ENCODE measurements at regions not wholly inside any gene's neighbourhood (a gene's known extent, or its start where the extent isn't known, plus 50 kb on each side); places are given as distances from the start of the nearest gene placed in this dataset.

DNA sequence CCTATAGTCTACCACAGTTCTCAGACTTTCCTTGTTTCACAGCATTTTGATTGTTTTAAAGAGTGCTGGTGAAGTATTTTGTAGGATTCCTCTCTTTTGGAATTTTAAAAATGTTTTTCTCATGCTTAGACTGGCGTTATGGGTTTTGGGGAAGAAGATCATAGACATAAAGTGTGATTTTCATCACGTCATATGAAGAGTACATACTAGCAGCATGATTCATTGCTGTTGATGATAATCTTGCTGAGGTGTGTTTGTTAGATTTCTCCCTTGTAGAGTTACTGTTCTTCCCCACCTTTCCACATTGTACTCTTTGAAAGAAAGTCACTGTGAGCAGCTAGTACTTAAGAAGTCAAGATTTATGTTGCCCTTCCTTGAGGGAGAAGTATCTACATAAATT, 396.1 kb upstream of the GNPDA2 start:
- Histone ChIP-seq H2BK15ac (replicated peaks; ENCODE audit: low read depth) (no peak overlapping the region), H3K23ac (ENCODE audit: low read length) (no peak overlapping the region), H3K36me3 (ENCODE audit: control insufficient read depth, insufficient read depth, low read length) (no peaks in the 10 kb centered on the region), H3K9ac (ENCODE audit: low read length) (no peak overlapping the region), H2AK5ac (ENCODE audit: low read length) (no peak overlapping the region), H3K4ac (ENCODE audit: low read depth, low read length) (no peak overlapping the region), H3K79me1 (ENCODE audit: low read length) (no peaks in the 10 kb centered on the region), H4K5ac (ENCODE audit: low read length) (no peak overlapping the region), H3K4me1 (ENCODE audit: control insufficient read depth, low read depth, low read length) (no peaks in the 10 kb centered on the region), H3K56ac (ENCODE audit: low read length) (no peak overlapping the region), H3K4me2 (ENCODE audit: low read length) (no peak overlapping the region), H4K8ac (ENCODE audit: low read depth, low read length) (no peak overlapping the region), H3K27me3 (ENCODE audit: insufficient read depth, low read length, poor library complexity) (no peaks in the 10 kb centered on the region), H3K4me3 (ENCODE audit: low read length) (no peak overlapping the region), H2BK5ac (ENCODE audit: low read length) (no peak overlapping the region), H3K79me2 (ENCODE audit: control insufficient read depth, insufficient read depth, low read length) (no peaks in the 10 kb centered on the region), H3K18ac (ENCODE audit: low read length) (no peak overlapping the region), H2BK120ac (ENCODE audit: low read depth, low read length) (no peak overlapping the region), H3K27ac (ENCODE audit: low read depth, low read length) (no peak overlapping the region)
- WGBS (ENCODE audit: extremely low coverage, insufficient coverage, low lambda C conversion rate): no CpG with 5 or more reads among the region's 2 CpGs
- no peak for DNase-seq

DNA sequence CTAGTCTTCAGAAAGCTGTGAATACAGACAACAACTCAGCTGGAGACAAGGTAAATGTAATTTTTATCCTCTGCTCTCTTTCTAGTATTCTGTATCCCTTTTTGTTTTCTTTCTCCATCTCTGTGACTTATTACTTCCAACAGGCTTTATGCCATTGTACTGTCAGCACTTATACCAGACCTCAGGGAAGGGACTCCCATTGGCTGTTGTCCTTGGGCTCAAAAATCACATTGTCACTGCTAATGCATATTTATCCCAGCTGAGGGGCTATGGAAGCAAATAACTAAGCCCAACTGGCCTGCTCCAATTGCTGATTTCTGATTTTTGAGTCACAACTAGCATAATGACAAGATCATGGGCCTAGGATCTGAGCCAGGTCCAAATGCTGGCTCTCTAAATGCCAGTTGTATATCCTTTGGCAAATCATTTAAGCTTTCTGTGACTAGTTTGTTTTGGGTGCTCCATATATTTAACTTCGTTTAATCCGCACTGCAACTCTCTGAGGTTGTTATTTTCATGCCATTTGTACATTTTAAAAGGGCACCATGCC, 395.1 kb upstream of the GNPDA2 start:
- no peaks in the 10 kb centered on the region for H3K27me3 ChIP-seq (ENCODE audit: insufficient read depth, low read length, poor library complexity)
- no peaks in the 10 kb centered on the region for H3K79me2 ChIP-seq (ENCODE audit: control insufficient read depth, insufficient read depth, low read length)
- no peak overlapping the region for H3K4me2 ChIP-seq (ENCODE audit: low read length)
- no peak overlapping the region for H2BK15ac ChIP-seq (replicated peaks; ENCODE audit: low read depth)
- no peaks in the 10 kb centered on the region for H3K79me1 ChIP-seq (ENCODE audit: low read length)
- no peak overlapping the region for H3K9ac ChIP-seq (ENCODE audit: low read length)
- no peak overlapping the region for H4K5ac ChIP-seq (ENCODE audit: low read length)
- DNase-seq: no peak
- H3K23ac ChIP-seq (ENCODE audit: low read length): no peak overlapping the region
- no peak overlapping the region for H2AK5ac ChIP-seq (ENCODE audit: low read length)
- no peaks in the 10 kb centered on the region for H3K4me1 ChIP-seq (ENCODE audit: control insufficient read depth, low read depth, low read length)
- WGBS (ENCODE audit: extremely low coverage, insufficient coverage, low lambda C conversion rate): no CpG with 5 or more reads among the region's 2 CpGs
- H3K27ac ChIP-seq (ENCODE audit: low read depth, low read length): no peak overlapping the region
- no peak overlapping the region for H3K4me3 ChIP-seq (ENCODE audit: low read length)
- H3K4ac ChIP-seq (ENCODE audit: low read depth, low read length): no peak overlapping the region
- H3K18ac ChIP-seq (ENCODE audit: low read length): no peak overlapping the region
- H3K56ac ChIP-seq (ENCODE audit: low read length): no peak overlapping the region
- H4K8ac ChIP-seq (ENCODE audit: low read depth, low read length): no peak overlapping the region
- no peak overlapping the region for H2BK120ac ChIP-seq (ENCODE audit: low read depth, low read length)
- no peaks in the 10 kb centered on the region for H3K36me3 ChIP-seq (ENCODE audit: control insufficient read depth, insufficient read depth, low read length)
- no peak overlapping the region for H2BK5ac ChIP-seq (ENCODE audit: low read length)

DNA sequence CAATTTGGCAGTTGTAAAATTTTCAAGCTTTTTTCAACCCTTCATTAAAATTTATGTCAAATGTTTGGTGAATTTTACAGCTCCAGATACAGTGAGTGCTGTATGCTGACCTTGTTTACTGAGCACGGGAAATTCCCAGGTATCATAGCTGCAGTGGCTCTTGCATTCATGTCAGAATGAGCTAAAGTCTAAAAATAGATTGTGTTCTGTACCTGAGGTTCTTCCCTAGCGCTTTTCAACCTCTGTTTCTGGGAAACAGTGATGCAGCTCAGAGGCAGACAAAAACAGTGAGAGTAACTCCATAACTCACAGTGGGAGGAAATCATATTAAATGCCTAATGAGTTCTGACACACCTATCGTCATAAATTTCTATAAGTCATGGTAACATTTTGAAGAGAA, 393.8 kb upstream of the GNPDA2 start:
- no peak overlapping the region for H4K8ac ChIP-seq (ENCODE audit: low read depth, low read length)
- H3K4me2 ChIP-seq (ENCODE audit: low read length): no peak overlapping the region
- no peak overlapping the region for H4K5ac ChIP-seq (ENCODE audit: low read length)
- no peak overlapping the region for H3K56ac ChIP-seq (ENCODE audit: low read length)
- no peak overlapping the region for H3K9ac ChIP-seq (ENCODE audit: low read length)
- no peak overlapping the region for H2BK120ac ChIP-seq (ENCODE audit: low read depth, low read length)
- H3K23ac ChIP-seq (ENCODE audit: low read length): no peak overlapping the region
- no peaks in the 10 kb centered on the region for H3K79me1 ChIP-seq (ENCODE audit: low read length)
- H3K4me1 ChIP-seq (ENCODE audit: control insufficient read depth, low read depth, low read length): no peaks in the 10 kb centered on the region
- no peak overlapping the region for H2BK5ac ChIP-seq (ENCODE audit: low read length)
- no peaks in the 10 kb centered on the region for H3K36me3 ChIP-seq (ENCODE audit: control insufficient read depth, insufficient read depth, low read length)
- no peak for DNase-seq
- H3K79me2 ChIP-seq (ENCODE audit: control insufficient read depth, insufficient read depth, low read length): no peaks in the 10 kb centered on the region
- no peaks in the 10 kb centered on the region for H3K27me3 ChIP-seq (ENCODE audit: insufficient read depth, low read length, poor library complexity)
- H3K4ac ChIP-seq (ENCODE audit: low read depth, low read length): no peak overlapping the region
- no peak overlapping the region for H2AK5ac ChIP-seq (ENCODE audit: low read length)
- H3K4me3 ChIP-seq (ENCODE audit: low read length): no peak overlapping the region
- H3K18ac ChIP-seq (ENCODE audit: low read length): no peak overlapping the region
- H3K27ac ChIP-seq (ENCODE audit: low read depth, low read length): no peak overlapping the region
- no CpG with 5 or more reads among the region's 3 CpGs for WGBS (ENCODE audit: extremely low coverage, insufficient coverage, low lambda C conversion rate)
- H2BK15ac ChIP-seq (replicated peaks; ENCODE audit: low read depth): no peak overlapping the region

DNA sequence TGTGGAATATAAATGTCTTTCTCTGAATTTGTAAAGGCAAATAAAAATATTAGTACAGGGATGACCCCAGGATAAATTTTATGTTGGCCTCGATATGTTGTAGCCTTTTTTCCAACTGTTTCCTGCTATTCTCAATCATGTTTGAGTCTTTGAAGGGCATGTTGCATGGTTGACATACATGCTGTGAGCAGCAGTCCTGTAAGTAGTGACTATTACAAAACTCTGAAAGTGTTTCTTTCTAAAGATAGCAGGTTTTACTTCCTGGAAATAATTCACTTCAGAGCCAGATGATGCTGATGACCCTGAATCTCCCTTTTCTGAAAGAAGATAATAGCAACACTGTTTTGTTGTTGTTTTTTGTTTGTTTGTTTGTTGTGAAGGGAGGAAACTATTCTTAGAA, 393.0 kb upstream of the GNPDA2 start:
- H3K79me2 ChIP-seq (ENCODE audit: control insufficient read depth, insufficient read depth, low read length): no peaks in the 10 kb centered on the region
- H2BK120ac ChIP-seq (ENCODE audit: low read depth, low read length): no peak overlapping the region
- no peaks in the 10 kb centered on the region for H3K27me3 ChIP-seq (ENCODE audit: insufficient read depth, low read length, poor library complexity)
- H3K4me1 ChIP-seq (ENCODE audit: control insufficient read depth, low read depth, low read length): no peaks in the 10 kb centered on the region
- no peak overlapping the region for H2AK5ac ChIP-seq (ENCODE audit: low read length)
- no peak overlapping the region for H2BK5ac ChIP-seq (ENCODE audit: low read length)
- H2BK15ac ChIP-seq (replicated peaks; ENCODE audit: low read depth): no peak overlapping the region
- no peaks in the 10 kb centered on the region for H3K36me3 ChIP-seq (ENCODE audit: control insufficient read depth, insufficient read depth, low read length)
- H3K4ac ChIP-seq (ENCODE audit: low read depth, low read length): no peak overlapping the region
- H4K5ac ChIP-seq (ENCODE audit: low read length): no peak overlapping the region
- H3K79me1 ChIP-seq (ENCODE audit: low read length): no peaks in the 10 kb centered on the region
- H3K23ac ChIP-seq (ENCODE audit: low read length): no peak overlapping the region
- no peak overlapping the region for H3K9ac ChIP-seq (ENCODE audit: low read length)
- H3K56ac ChIP-seq (ENCODE audit: low read length): no peak overlapping the region
- no CpG with 5 or more reads among the region's 1 CpG for WGBS (ENCODE audit: extremely low coverage, insufficient coverage, low lambda C conversion rate)
- H3K27ac ChIP-seq (ENCODE audit: low read depth, low read length): no peak overlapping the region
- H4K8ac ChIP-seq (ENCODE audit: low read depth, low read length): no peak overlapping the region
- DNase-seq: no peak
- H3K4me2 ChIP-seq (ENCODE audit: low read length): no peak overlapping the region
- no peak overlapping the region for H3K4me3 ChIP-seq (ENCODE audit: low read length)
- H3K18ac ChIP-seq (ENCODE audit: low read length): no peak overlapping the region

DNA sequence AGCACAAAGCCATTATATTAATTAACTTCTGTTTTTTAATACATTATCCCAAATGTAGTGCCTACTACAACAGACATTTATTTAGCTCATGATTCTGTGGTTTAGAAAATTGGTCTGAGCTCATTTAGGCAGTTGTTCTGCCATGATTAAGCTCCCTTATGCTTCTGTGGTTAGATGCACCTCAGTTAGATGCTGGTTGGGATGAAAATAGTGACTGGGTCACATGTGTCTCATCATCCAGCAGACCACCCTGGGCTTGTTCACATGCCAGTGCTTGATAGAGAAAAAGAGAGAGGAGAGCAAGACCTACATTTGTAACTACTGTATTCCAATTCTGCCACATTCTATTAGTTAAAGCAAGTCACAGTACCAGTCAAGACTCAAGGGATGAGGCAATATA, 376.4 kb upstream of the GNPDA2 start:
- Histone ChIP-seq H3K56ac (ENCODE audit: low read length) (no peak overlapping the region), H2AK5ac (ENCODE audit: low read length) (no peak overlapping the region), H3K18ac (ENCODE audit: low read length) (no peak overlapping the region), H2BK15ac (replicated peaks; ENCODE audit: low read depth) (no peak overlapping the region), H2BK120ac (ENCODE audit: low read depth, low read length) (no peak overlapping the region), H3K79me1 (ENCODE audit: low read length) (no peaks in the 10 kb centered on the region), H3K4ac (ENCODE audit: low read depth, low read length) (no peak overlapping the region), H3K36me3 (ENCODE audit: control insufficient read depth, insufficient read depth, low read length) (no peaks in the 10 kb centered on the region), H4K5ac (ENCODE audit: low read length) (no peak overlapping the region), H3K79me2 (ENCODE audit: control insufficient read depth, insufficient read depth, low read length) (no peaks in the 10 kb centered on the region), H3K4me1 (ENCODE audit: control insufficient read depth, low read depth, low read length) (no peaks in the 10 kb centered on the region), H3K27me3 (ENCODE audit: insufficient read depth, low read length, poor library complexity) (no peaks in the 10 kb centered on the region), H3K4me3 (ENCODE audit: low read length) (no peak overlapping the region), H3K23ac (ENCODE audit: low read length) (no peak overlapping the region), H3K9ac (ENCODE audit: low read length) (no peak overlapping the region), H3K27ac (ENCODE audit: low read depth, low read length) (no peak overlapping the region), H4K8ac (ENCODE audit: low read depth, low read length) (no peak overlapping the region), H2BK5ac (ENCODE audit: low read length) (no peak overlapping the region), H3K4me2 (ENCODE audit: low read length) (no peak overlapping the region)
- no peak for DNase-seq

DNA sequence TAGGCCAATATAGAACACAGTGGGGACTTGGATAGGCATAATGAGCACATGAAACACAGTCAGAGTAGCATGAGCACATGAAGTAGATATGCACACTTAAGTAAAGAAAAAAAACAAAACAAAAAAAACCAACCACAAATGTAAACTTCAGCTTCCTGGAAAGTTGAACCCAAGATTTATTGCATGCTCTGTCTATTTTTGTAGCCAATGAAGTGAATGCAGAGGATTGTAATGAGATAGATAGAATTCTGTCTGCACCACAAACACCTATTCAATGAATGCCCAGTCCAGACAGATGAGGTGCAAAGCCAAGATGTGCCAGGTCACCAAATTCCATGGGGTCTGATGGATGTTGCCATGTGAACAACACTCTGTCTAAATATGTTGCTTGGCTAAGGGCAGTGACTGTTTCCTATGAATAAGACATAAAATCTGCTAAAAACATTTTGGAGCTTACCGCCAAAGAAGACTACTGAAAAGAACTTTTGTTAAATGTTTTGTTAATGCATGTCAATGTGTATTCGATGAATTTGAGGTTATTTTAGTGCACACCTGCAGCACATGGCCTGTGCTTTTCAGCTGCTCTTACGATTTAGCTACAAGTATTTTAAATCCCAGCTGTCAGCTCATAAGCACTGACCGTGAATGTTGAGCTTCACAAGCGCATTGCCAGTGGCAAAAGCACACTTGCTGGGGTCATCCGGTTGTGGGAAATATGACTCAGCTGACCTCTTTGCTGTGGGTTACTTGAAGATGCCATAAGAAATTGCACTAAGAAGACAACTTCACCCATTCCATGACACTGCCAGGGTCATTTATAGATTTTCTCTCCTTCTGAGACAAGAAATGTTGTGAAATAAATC, 374.8 kb upstream of the GNPDA2 start:
- Histone ChIP-seq H2AK5ac (ENCODE audit: low read length) (no peak overlapping the region), H3K36me3 (ENCODE audit: control insufficient read depth, insufficient read depth, low read length) (no peaks in the 10 kb centered on the region), H3K79me1 (ENCODE audit: low read length) (no peaks in the 10 kb centered on the region), H3K23ac (ENCODE audit: low read length) (no peak overlapping the region), H4K8ac (ENCODE audit: low read depth, low read length) (no peak overlapping the region), H2BK5ac (ENCODE audit: low read length) (no peak overlapping the region), H3K79me2 (ENCODE audit: control insufficient read depth, insufficient read depth, low read length) (no peaks in the 10 kb centered on the region), H3K4me1 (ENCODE audit: control insufficient read depth, low read depth, low read length) (no peaks in the 10 kb centered on the region), H3K56ac (ENCODE audit: low read length) (no peak overlapping the region), H3K27ac (ENCODE audit: low read depth, low read length) (no peak overlapping the region), H3K9ac (ENCODE audit: low read length) (no peak overlapping the region), H4K5ac (ENCODE audit: low read length) (no peak overlapping the region), H3K4me3 (ENCODE audit: low read length) (no peak overlapping the region), H3K27me3 (ENCODE audit: insufficient read depth, low read length, poor library complexity) (no peaks in the 10 kb centered on the region), H3K4ac (ENCODE audit: low read depth, low read length) (no peak overlapping the region), H3K4me2 (ENCODE audit: low read length) (no peak overlapping the region), H3K18ac (ENCODE audit: low read length) (no peak overlapping the region), H2BK120ac (ENCODE audit: low read depth, low read length) (no peak overlapping the region), H2BK15ac (replicated peaks; ENCODE audit: low read depth) (no peak overlapping the region)
- no CpG with 5 or more reads among the region's 6 CpGs for whole genome bisulfite sequencing (ENCODE audit: extremely low coverage, insufficient coverage, low lambda C conversion rate)
- DNase-seq: no peak

Data from mesendoderm (in vitro differentiated cells).